Transverse colon (tissue), 3 donors: ENCODE measurements at regions not wholly inside any gene's neighbourhood (a gene's known extent, or its start where the extent isn't known, plus 50 kb on each side); places are given as distances from the start of the nearest gene placed in this dataset.

Experiments used
- CTCF ChIP-seq, 5 experiments: fragments of 200-600 bp in 3 of 5; fragments of 450-650 bp in 2 of 5; sonication (generic) in 3 of 5; IDR thresholded peaks; 1 replicate in 2 of 5; 2 replicates in 3 of 5; pipeline ENCODE4 v1.5.1; 2016 to 2017; ENCODE audit warnings: antibody characterized with exemption in 5 of 5, inconsistent platforms in 3 of 5, mild to moderate bottlenecking in 2 of 5, moderate library complexity in 1 of 5
- EP300 ChIP-seq: sonication (generic); formaldehyde crosslinking; IDR thresholded peaks from one replicate; pipeline ENCODE4 v1.6.1; 2017; ENCODE audit warnings: antibody characterized with exemption, low read depth
- POLR2A ChIP-seq: fragments of 450-650 bp; IDR thresholded peaks from one replicate; pipeline ENCODE4 v1.6.1; 2016; ENCODE audit warnings: antibody characterized with exemption, mild to moderate bottlenecking, moderate library complexity

DNA sequence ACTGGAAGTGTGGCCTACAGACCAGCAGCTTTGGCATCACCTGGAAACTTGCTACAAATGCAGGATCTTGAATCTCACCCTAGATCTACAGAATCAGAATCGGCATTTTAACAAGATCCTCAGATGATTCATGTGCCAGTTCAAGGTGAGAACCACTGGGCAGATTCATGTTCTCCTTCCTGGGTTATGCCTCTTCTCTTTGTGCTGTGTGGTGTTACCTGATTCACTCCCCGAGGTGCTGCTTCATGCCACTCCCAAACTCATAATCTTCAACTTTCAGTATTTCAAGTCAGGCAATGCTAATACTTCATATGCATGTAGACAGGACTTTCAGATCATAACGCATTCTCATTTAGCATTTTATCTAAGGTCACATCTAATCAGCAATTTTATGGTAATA lies 427.7 kb downstream of the FOXO1 start:
- TF ChIP-seq CTCF (IDR thresholded peaks at IDR 0.05): no peak
- no peak for TF ChIP-seq POLR2A
- TF ChIP-seq EP300: no peak
